GM18868 (cell line): ENCODE measurements at regions not wholly inside any gene's neighbourhood (a gene's known extent, or its start where the extent isn't known, plus 50 kb on each side); places are given as distances from the start of the nearest gene placed in this dataset.

Experiments used
- ATAC-seq: cut with Tn5 transposase; IDR thresholded peaks from one replicate; pipeline ENCODE4 v1.9.1; 2021; ENCODE audit warnings: mild to moderate bottlenecking, moderate library complexity; ENCODE audit not compliant: unreplicated experiment

GRCh38 chr10:3526727-3527501 is 258.1 kb downstream of the KLF6 start:
- no peak for ATAC-seq

- no peak for ATAC-seq
Measured at GRCh38 chr10:3525832-3526449, 259.1 kb downstream of the KLF6 start.

GRCh38 chr10:3524086-3524960 is 260.7 kb downstream of the KLF6 start:
- no peak for ATAC-seq

- ATAC-seq, result no peak
Measured at GRCh38 chr10:3523309-3524050, 261.5 kb downstream of the KLF6 start.

- ATAC-seq, result no peak
Measured at GRCh38 chr10:3516923-3517255, 268.1 kb downstream of the KLF6 start.

- ATAC-seq, result no peak
Measured at GRCh38 chr10:3516234-3516922, 268.6 kb downstream of the KLF6 start.

GRCh38 chr10:3514691-3515090 is 270.3 kb downstream of the KLF6 start:
- ATAC-seq, result no peak

GRCh38 chr10:3512263-3512662 is 272.7 kb downstream of the KLF6 start:
- no peak for ATAC-seq

GRCh38 chr10:3511483-3511882 is 273.5 kb downstream of the KLF6 start:
- no peak for ATAC-seq

GRCh38 chr10:3510741-3511140 is 274.3 kb downstream of the KLF6 start:
- ATAC-seq, result no peak

- no peak for ATAC-seq
Measured at GRCh38 chr10:3509355-3509754, 275.7 kb downstream of the KLF6 start.

GRCh38 chr10:3503299-3503698 is 281.7 kb downstream of the KLF6 start:
- no peak for ATAC-seq

GRCh38 chr10:3502673-3503072 is 282.3 kb downstream of the KLF6 start:
- no peak for ATAC-seq

GRCh38 chr10:3500408-3500856 is 284.6 kb downstream of the KLF6 start:
- ATAC-seq, result no peak

GRCh38 chr10:3499120-3499519 is 285.9 kb downstream of the KLF6 start:
- no peak for ATAC-seq

GRCh38 chr10:3497581-3497980 is 287.4 kb downstream of the KLF6 start:
- no peak for ATAC-seq

GRCh38 chr10:3496138-3496537 is 288.9 kb downstream of the KLF6 start:
- no peak for ATAC-seq

- ATAC-seq, result no peak
Measured at GRCh38 chr10:3495281-3495680, 289.7 kb downstream of the KLF6 start.

- ATAC-seq, result no peak
Measured at GRCh38 chr10:3494838-3495230, 290.2 kb downstream of the KLF6 start.

- no peak for ATAC-seq
Measured at GRCh38 chr10:3494131-3494837, 290.7 kb downstream of the KLF6 start.
